HG03280 (cell line): ENCODE measurements at regions not wholly inside any gene's neighbourhood (a gene's known extent, or its start where the extent isn't known, plus 50 kb on each side); places are given as distances from the start of the nearest gene placed in this dataset.
"Not testable (repeated sequence)": the region's sequence is repeated elsewhere in the genome, so short reads cannot be mapped to it uniquely, and the experiment has no call there.

Experiments
- ATAC-seq: cut with Tn5 transposase; IDR thresholded peaks from one replicate; pipeline ENCODE4 v1.9.1; 2021; ENCODE audit warnings: mild to moderate bottlenecking, moderate library complexity; ENCODE audit not compliant: unreplicated experiment

- no peak for ATAC-seq
These were observed 160.2 kb downstream of the ADSS2 start for GRCh38 chr1:244291236-244292201.

DNA sequence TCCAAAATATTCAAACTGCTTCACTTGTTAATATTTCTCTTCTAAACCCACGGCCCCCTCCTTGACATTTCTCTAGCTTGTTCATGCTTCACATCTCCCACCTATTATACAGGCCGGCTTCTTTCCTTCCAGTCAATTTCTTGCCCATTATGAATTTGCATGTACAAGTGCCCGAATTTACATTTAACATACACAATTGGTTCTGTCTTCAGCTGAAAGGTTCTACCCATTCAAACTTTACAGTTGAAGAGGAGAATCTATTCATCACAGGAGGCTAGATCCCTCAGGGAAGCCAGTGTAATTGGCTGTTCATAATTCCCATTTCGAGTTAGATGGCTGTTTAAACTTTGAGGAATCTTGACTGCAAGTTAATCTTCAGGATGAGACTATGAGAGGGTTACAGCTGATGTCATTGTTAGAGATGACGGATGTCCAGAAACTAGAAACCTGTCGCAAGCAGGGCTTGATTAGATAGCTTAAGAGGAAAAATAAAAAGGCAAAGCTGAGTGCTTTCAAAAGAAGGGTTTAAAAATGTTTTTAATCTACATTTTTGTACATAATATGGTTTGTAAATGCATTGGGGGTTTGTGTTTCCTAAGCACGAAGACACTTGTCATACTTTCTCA, 157.0 kb downstream of the ADSS2 start:
- no peak for ATAC-seq

DNA sequence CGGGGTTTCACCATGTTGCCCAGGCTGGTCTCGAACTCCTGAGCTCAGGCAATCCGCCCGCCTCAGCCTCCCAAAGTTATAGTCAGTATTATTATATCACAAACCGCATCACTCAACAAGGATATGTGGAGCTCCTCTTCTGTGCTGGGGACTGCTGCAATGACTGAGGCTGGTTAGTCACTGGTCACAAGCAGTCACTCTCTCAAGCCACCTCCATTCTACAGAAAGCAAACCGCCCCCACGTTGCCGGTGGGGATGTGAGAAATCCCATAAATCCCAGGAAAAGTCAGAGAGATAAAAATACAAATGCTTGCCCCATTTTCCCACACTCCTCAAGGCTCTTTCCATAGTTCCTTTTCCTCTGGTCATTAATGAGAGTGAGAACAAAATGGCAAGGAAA, 155.7 kb downstream of the ADSS2 start:
- no peak for ATAC-seq

GRCh38 chr1:244296447-244296846, 155.3 kb downstream of the ADSS2 start:
- ATAC-seq: no peak

DNA sequence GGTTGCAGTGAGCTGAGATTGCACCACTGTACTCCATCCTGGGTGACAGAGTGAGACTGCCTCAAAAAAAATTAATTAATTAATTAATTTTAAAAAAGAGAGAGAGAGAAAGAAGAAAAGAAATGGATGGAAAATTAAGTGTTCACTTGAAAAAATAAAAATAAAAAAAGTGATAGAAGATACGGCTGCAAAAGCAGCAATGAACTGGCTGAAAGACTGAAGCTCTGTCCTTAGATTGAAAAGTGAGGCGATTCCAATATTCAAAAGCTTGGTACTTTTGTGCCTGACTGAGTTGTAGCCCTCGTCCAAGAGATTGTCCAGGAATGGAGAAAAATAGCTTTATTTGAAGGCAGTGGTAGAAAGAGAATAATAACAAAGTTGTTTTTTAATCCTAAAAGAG, 154.6 kb downstream of the ADSS2 start:
- ATAC-seq: no peak

GRCh38 chr1:244297616-244298015, 154.1 kb downstream of the ADSS2 start:
- no peak for ATAC-seq

GRCh38 chr1:244300029-244300375, 151.7 kb downstream of the ADSS2 start:
- ATAC-seq: not testable (repeated sequence)

- ATAC-seq: no peak
These were observed 150.0 kb downstream of the ADSS2 start for GRCh38 chr1:244301595-244302130.

DNA sequence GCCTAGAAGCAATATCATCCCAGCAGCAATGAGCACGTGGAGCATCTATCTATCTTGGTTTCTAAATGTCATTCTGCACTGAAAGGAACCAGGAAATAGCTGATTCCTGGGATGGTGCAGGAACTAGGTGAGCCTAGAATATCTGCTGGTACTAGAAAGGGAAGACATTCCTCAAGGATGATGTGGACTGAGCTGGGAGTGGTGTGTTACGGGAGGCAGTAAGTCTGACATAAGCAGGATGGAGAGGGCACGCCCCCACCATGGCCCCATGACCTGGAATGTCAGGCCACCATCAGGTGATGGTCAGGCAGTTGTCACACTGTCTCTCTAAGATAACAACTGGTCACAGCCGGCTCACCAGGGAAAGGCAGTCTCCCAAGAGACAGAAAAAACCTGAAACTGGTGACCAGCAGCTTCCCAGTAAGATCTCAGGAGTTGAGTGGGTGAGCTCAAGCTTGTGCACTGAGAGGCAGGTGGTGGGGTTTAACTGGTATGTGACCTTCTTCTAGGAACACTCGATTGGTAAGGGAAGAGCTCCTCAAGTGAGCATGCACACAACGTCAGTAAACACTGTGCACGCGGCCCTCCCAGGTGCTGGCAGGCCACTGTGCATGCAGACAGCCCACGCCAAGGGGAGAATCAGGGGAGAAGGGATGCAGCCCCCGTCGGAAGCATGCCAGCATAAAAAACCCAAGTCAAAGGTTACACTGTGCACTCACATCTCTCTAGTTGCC, 148.7 kb downstream of the ADSS2 start:
- no peak for ATAC-seq

DNA sequence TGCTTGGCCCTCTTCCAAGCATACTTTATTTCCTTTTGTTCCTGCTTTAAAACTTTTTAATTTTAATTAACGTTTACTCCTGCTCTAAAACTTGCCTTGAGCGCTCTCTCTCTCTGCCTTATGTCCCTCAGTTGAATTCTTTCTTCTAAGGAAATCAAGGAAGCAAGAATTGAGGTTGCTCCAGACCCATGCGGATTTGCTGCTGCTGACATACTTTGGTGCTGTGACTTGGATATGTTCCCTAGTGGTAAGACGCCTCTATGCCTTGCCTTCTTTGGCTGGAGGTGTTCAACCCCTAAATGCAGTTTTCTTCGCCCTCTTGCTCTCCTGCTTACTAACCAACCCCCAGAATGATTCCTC, 148.1 kb downstream of the ADSS2 start:
- ATAC-seq: no peak

GRCh38 chr1:244304156-244304555, 147.6 kb downstream of the ADSS2 start:
- no peak for ATAC-seq

DNA sequence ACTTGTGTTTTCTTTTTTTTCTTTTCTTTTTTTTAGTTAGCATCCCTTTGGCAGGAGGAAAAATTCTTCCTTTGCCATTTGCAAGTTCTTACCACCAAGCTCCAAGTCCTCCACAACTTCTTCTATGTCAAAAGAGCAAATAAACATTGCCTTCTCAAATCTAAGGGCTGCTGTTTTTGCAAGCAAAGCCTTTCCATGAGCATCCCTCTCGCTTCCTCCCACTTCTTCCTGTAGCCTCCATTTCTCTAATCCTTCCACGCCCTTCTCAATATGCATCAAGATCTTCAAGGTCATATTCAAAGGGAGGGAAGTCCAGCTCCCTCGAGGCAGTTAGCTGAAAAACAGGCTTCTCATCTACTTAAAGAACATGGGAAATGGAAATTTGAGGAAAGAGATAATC, 147.1 kb downstream of the ADSS2 start:
- ATAC-seq: no peak

DNA sequence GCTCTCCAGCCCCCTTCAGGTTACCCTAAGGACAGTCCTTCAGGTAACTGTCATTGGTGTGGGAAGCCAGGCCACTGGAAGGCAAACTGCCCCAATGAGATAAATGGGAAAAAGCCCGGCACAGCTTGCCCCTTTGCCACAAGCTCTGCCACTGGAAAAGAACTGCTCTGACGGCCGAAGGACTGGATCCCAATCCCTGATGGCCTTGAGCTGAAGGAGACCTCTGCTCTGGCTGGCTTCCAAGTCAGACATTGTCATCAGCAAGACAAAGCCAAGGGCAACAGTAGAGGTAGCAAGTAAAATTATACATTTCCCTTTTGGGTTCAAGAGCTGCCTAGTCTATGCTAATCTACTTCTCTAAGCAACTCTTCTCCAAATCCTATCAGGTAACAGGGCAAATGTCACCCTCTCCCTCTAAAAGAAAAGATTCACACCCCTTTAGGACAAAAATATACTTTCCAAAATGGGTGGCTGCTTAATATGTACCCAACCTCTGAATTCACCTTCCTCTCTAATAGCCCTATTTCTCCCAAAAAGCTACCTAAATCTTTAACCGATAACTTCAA, 145.8 kb downstream of the ADSS2 start:
- ATAC-seq: no peak

DNA sequence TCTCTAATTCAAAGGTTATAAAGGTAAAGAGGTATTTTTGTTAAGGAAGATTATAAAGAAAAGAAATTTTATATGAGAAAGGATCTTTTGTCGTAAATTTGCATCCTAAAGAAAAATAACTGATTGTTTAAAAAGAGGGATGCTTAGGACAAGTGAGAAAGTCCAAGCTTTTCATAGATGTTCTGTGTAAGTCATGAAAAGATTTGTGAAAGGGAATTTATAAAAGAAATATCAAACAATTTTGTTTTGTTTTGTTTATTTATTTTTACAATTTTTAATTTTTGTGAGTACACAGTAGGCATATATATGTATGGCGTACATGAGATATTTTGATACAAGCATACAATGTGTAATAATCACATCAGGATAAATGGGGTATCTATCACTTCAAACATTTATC, 145.2 kb downstream of the ADSS2 start:
- no peak for ATAC-seq

DNA sequence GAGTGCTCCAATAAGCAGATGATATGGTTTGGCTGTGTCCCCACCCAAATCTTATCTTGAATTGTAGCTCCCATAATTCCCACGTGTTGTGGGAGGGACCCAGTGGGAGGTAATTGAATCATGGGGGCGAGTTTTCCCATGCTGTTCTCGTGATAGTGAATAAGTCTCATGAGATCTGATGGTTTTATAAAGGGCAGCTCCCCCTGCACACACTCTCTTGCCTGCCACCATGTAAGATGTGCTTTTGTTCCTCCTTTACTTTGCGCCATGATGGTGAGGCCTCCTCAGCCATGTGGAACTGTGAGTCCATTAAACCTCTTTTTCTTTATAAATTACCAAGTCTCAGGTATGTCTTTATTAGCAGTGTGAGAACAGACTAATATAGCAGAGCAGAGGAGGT, 142.5 kb downstream of the ADSS2 start:
- ATAC-seq: not testable (repeated sequence)

DNA sequence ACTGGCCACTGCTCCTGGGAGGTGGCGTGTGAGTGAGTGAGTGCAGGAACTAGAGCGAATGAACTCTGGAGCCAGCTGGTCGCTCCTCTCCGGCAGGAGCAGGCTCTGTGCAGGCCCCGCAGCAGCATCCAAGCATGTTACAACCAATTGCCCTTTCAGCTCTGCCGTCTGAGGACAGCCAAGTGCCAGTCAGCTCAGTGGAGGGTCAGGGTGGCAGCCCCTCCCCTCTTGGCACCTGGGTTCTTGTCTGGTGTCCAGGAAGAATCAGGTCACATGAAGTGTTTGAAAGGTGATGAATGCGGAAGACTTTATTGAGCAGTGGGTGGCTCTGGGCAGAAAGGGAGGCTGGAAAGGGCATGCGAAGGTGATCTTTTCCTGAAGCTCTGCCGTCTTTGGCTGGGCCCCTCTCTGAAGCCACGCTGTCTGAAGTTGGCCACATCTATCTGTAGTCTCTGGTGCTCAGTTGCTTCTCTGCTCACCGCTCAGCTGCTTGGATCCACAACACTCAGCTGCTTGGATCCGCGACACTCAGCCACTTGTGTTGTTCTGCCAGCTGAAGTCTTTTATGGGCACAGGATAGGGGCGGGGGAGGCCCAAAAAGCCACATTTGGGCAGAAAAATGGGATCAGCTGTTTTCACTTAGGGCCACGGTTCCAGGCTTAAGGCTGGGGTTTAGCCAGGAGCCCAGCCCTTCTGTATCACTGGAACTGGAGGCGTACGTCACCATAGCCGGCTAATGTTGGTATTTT, 139.8 kb downstream of the ADSS2 start:
- no peak for ATAC-seq

DNA sequence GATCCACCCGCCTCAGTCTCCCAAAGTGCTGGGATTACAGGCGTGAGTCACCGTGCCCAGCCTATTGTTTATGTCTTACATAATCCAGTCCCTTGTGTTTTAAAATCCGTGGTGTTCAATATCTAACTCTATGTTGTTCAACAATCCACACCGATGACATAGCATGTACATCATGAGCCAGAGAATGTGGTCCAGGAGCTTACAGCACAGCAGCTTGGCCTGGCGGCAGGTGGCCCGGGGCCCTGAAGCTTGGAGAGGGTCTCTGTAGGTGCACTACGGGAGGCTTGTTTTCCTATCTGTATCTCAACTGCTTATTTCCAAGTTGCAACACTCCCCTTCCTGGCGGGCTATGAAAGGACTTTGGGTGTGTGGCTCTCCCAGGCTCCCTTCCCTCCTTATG, 138.4 kb downstream of the ADSS2 start:
- no peak for ATAC-seq

DNA sequence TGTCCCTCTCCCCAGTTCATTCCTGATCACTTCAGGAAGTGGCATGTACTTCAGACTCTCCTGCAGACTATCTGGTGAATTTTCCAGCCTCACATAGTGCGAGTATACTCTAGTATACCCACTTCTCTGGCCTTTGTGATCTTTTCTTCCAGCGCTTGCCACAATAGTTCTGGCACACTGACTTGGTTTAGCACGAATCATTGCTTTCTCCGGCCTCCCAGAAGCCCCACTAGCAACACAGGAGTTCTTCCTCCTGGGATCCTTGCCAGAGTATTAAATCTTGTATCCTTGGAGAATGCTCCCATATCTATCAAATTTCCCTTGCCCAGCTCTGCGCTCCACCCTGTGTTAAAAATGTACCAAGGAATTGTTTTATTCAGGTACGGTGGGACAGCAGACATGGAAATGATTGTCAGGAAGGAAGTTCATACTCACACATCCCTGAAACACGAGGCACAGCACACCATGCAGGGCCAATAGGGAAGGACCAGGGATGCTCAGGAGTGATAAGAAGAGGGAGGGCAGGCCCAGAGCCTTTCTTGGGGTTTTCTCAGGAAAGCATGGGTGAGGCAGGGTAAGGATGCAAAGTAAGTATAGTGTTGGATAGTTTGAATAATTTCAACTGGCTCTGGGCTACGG, 136.7 kb downstream of the ADSS2 start:
- ATAC-seq: no peak

DNA sequence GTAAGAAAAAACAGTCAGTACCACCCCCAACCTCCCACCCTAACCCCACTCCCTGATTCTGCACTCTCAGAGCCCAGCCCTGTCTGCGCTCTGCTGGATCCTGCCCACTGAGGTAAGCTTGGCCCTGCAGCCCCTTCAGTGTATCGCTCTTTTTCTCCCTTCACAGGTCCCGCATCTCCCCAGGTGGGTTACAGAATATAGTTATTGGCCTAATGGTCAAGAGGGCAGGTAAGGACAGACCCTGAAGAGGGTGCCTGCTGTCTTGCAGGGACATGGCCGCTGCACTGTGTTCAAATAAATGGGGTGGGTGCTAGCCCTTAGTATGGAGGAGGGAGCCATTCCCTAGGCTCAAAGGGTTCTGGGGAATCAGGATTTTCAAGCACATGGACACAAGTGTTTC, 135.7 kb downstream of the ADSS2 start:
- ATAC-seq: no peak

- no peak for ATAC-seq
These were observed 135.3 kb downstream of the ADSS2 start for GRCh38 chr1:244316407-244316806.
